ENCODE measurements at regions not wholly inside any gene's neighbourhood (a gene's known extent, or its start where the extent isn't known, plus 50 kb on each side); places are given as distances from the start of the nearest gene placed in this dataset.
A peak's percentile ranks its signal among the peaks of the same experiment; 100 is the strongest.

GRCh38 chr6:170125456-170126300, 165.2 kb downstream of the DLL1 start:
- 90 to 92% methylated on average over 27 of the region's 27 CpGs for WGBS, 2 donors
- DNase-seq = peak in 1 of 3 donors; percentile 11
- H3K27me3 ChIP-seq (ENCODE audit: control insufficient read depth in 3 of 3, insufficient read depth in 3 of 3, low read length in 2 of 3) = no peaks in the 10 kb centered on the region
- H3K36me3 ChIP-seq (ENCODE audit: control insufficient read depth in 4 of 4, insufficient read depth in 4 of 4, low read length in 4 of 4) = no peaks in the 10 kb centered on the region
- no peak for ATAC-seq (ENCODE audit: insufficient read depth, low FRiP score)
- H3K9ac ChIP-seq (ENCODE audit: insufficient read depth in 1 of 2, low read length in 2 of 2) = no peak overlapping the region
- H3K27ac ChIP-seq (ENCODE audit: low read depth in 1 of 2, low read length in 1 of 2) = no peak overlapping the region
- TF ChIP-seq CTCF (IDR thresholded peaks at IDR 0.05; ENCODE audit: control extremely low read depth, extremely low read depth) = no peak
- no peaks in the 10 kb centered on the region for H3K9me3 ChIP-seq (ENCODE audit: control insufficient read depth in 4 of 4, insufficient read depth in 3 of 4, low read length in 3 of 4)
- H3K4me1 ChIP-seq (ENCODE audit: control insufficient read depth in 5 of 5, insufficient read depth in 5 of 5, low read length in 5 of 5) = peaks cover 0 to 15% (median 9%) of the 10 kb centered on the region in 5 donors
- H3K4me3 ChIP-seq = no peak overlapping the region

- no peaks in the 10 kb centered on the region for H3K36me3 ChIP-seq (ENCODE audit: control insufficient read depth in 4 of 4, insufficient read depth in 4 of 4, low read length in 4 of 4)
- H3K9me3 ChIP-seq (ENCODE audit: control insufficient read depth in 4 of 4, insufficient read depth in 3 of 4, low read length in 3 of 4) = no peaks in the 10 kb centered on the region
- H3K4me3 ChIP-seq = no peak overlapping the region
- H3K4me1 ChIP-seq (ENCODE audit: control insufficient read depth in 5 of 5, insufficient read depth in 5 of 5, low read length in 5 of 5) = peaks cover 0 to 11% (median 8%) of the 10 kb centered on the region in 5 donors
- ATAC-seq (ENCODE audit: insufficient read depth, low FRiP score) (peak; percentile 62), DNase-seq (peak; percentile 35 to 64 (median 55))
- no peak overlapping the region for H3K9ac ChIP-seq (ENCODE audit: insufficient read depth in 1 of 2, low read length in 2 of 2)
- no peak for TF ChIP-seq CTCF (IDR thresholded peaks at IDR 0.05; ENCODE audit: control extremely low read depth, extremely low read depth)
- 60 to 80% methylated on average over 5 of the region's 5 CpGs for WGBS, 2 donors
- H3K27me3 ChIP-seq (ENCODE audit: control insufficient read depth in 3 of 3, insufficient read depth in 3 of 3, low read length in 2 of 3) = no peaks in the 10 kb centered on the region
- H3K27ac ChIP-seq (ENCODE audit: low read depth in 1 of 2, low read length in 1 of 2) = no peak overlapping the region
These were observed 166.0 kb downstream of the DLL1 start for GRCh38 chr6:170124836-170125235.

- DNase-seq (no peak), ATAC-seq (ENCODE audit: insufficient read depth, low FRiP score) (no peak)
- WGBS, 2 donors = 88 to 98% methylated on average over 2 of the region's 2 CpGs
These were observed 166.7 kb downstream of the DLL1 start for GRCh38 chr6:170124150-170124549.

More at GRCh38 chr6:170124150-170124549, 166.7 kb downstream of the DLL1 start:
- Histone ChIP-seq H3K36me3 (ENCODE audit: control insufficient read depth in 4 of 4, insufficient read depth in 4 of 4, low read length in 4 of 4) (no peaks in the 10 kb centered on the region), H3K4me1 (ENCODE audit: control insufficient read depth in 5 of 5, insufficient read depth in 5 of 5, low read length in 5 of 5) (peaks cover 0 to 7% (median 4%) of the 10 kb centered on the region in 5 donors), H3K27me3 (ENCODE audit: control insufficient read depth in 3 of 3, insufficient read depth in 3 of 3, low read length in 2 of 3) (no peaks in the 10 kb centered on the region), H3K4me3 (no peak overlapping the region), H3K9ac (ENCODE audit: insufficient read depth in 1 of 2, low read length in 2 of 2) (no peak overlapping the region), H3K9me3 (ENCODE audit: control insufficient read depth in 4 of 4, insufficient read depth in 3 of 4, low read length in 3 of 4) (peaks cover 0 to 2% (median 0%) of the 10 kb centered on the region in 4 donors), H3K27ac (ENCODE audit: low read depth in 1 of 2, low read length in 1 of 2) (no peak overlapping the region)
- no peak for TF ChIP-seq CTCF (IDR thresholded peaks at IDR 0.05; ENCODE audit: control extremely low read depth, extremely low read depth)

All from lung (tissue), 11 donors.